ENCODE measurements at regions not wholly inside any gene's neighbourhood (a gene's known extent, or its start where the extent isn't known, plus 50 kb on each side); places are given as distances from the start of the nearest gene placed in this dataset.

GRCh38 chr10:3228629-3228945 is 56.0 kb upstream of the PITRM1 start:
- TF ChIP-seq MAX (IDR thresholded peaks at IDR 0.05; ENCODE audit: low read depth, low read length), result no peak
- no peak for TF ChIP-seq CTCF (IDR thresholded peaks at IDR 0.05; ENCODE audit: low read depth, low read length)
